ENCODE measurements at regions not wholly inside any gene's neighbourhood (a gene's known extent, or its start where the extent isn't known, plus 50 kb on each side); places are given as distances from the start of the nearest gene placed in this dataset.
A peak's percentile ranks its signal among the peaks of the same experiment; 100 is the strongest.

GRCh38 chr13:97631158-97631557 lies 197.2 kb downstream of the RAP2A start:
- peak; percentile 20 for DNase-seq (ENCODE audit: low read depth)

DNA sequence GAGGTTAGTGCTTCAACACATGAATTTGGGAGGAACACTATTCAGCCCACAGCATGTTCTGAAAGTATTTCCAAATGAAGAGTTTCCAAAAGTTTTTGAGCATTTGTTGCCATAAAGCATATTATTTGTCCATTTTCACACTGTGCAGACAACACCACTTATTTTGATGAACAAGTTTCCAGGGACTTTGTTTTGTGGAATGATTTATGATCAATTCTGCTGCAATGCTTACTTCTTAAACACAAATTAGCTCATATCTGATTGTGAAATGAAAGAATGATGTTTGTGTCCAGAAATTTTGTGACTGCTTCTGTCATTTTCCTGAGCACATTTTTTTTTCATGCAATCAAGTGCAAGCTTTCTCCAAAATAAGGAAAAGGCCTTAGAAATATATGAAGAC lies 205.3 kb downstream of the RAP2A start:
- no peak for DNase-seq (ENCODE audit: low read depth)

GRCh38 chr13:97640268-97640667 lies 206.3 kb downstream of the RAP2A start:
- DNase-seq (ENCODE audit: low read depth): no peak

DNA sequence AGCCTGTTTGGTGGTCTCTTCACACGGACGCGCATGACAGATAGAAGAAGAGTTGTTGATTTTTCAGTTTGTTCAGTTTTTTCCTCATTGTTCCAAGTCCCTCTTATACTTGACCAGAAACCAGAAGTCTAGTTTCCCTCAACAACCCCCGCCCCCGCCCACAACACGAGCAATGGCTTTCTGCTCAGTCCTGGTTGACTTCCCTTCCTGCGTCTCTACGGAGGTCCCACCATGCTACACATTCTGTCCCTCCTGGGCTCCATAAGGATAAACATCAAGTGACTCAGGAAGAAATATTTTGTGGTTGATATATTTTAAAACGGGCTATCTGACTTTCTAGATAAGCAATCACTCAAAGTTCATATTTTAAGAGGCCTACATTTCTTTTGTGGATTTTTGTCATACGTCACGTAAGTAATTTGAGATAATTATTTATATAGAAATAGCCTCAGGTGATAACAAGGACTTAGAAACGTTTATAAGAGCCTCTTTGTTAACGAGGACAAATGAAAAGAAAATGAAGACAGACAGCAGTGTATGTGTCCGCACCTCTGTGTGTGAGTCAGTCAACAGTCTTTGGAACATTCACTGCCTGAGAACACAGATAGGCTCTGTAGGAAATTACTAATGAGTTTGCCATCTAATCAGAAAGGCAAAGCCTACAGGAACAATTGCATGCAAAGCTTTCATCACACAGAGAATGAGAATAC lies 214.4 kb downstream of the RAP2A start:
- DNase-seq (ENCODE audit: low read depth): no peak

DNA sequence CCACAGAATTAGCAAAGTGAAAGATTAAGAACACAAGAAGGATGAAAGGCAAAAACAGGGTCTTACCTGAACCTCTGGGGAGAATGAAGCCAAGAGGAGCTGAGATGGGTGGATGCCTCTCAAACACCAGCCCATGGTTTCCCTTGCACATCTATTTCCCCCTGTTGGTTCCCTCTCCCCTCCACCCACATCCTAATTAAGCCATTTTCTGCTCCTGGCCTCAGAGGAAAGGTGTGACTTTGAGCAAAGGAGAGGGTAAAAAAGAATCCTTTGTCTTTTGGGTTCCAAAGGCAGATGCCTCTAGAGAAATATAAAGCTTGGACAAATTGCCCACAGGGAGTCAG lies 214.9 kb downstream of the RAP2A start:
- DNase-seq (ENCODE audit: low read depth): no peak

- peak; percentile 24 for DNase-seq (ENCODE audit: low read depth)
These were observed 219.6 kb downstream of the RAP2A start for GRCh38 chr13:97653443-97654140.

GRCh38 chr13:97654236-97654635 lies 220.3 kb downstream of the RAP2A start:
- DNase-seq (ENCODE audit: low read depth): no peak

DNA sequence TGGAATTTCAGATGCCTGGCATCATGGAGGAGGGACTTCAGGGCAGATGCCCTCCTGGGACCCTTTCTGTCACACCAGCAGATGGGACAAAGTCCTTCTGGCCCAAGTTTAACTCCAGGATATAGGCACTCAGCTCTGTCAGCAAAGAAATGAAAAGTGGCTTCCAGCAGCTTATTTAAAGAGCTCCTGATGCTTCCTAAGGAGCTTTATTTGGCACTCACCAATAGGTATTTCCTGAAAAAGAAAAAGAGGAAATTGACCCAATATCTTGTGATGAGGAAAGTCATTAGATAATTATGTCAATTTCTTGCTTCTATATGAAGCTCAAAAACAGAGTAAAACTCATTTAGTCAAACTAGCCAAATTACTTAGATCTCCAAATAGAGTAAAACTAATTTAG lies 224.6 kb downstream of the RAP2A start:
- no peak for DNase-seq (ENCODE audit: low read depth)

- DNase-seq (ENCODE audit: low read depth): peak; percentile 13
These were observed 225.6 kb downstream of the RAP2A start for GRCh38 chr13:97659602-97660001.

DNA sequence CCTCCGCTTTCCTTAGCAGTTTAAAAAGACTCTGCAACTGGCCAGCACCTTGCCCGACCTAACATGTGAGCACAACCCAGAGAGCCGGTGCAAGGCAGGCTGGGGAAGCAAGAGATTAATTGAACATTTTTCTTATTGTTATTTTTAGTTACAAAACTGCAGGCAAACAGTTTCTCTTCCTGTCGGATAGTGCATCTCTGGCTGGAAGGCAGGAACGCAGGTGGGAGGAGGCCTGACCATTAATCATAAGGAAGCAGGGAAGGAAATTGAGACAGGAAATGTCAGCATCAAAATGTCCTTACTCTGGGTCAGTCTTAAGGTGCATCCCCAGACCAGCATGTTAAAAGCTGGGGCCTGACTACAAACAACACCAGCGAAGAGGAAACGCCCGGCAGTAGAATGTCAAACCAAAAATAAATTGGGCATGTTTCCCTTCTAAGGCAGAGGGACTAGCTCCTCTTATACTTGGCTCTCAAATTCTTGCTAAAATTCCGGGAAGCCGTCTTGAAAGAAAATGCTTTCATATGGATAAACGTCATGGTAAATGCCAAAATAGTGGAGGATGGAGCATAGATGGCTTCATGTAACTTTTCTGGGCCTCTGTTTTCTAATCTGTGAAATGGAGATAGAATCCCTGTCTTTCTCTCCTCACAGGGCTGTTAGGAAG lies 226.8 kb downstream of the RAP2A start:
- no peak for DNase-seq (ENCODE audit: low read depth)

DNA sequence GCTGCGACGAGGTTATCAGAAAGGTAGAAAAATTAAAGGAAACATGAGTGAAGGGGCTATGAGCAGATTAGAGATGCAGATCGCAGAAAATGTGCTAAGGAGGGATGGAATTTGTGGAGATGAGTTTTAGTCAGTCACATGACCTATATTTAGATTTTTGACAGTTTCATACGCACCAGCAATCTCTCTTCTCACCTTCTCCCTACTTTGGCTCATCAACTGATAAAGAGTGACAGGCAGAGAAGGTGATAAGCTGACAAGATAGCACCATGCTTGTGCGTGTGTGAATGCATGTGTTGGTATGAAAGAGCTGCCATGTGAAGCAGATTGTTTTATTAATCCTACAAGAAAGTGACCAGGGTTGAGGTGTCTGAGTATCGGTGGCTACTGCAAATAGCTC lies 252.6 kb downstream of the RAP2A start:
- DNase-seq (ENCODE audit: low read depth): no peak

DNA sequence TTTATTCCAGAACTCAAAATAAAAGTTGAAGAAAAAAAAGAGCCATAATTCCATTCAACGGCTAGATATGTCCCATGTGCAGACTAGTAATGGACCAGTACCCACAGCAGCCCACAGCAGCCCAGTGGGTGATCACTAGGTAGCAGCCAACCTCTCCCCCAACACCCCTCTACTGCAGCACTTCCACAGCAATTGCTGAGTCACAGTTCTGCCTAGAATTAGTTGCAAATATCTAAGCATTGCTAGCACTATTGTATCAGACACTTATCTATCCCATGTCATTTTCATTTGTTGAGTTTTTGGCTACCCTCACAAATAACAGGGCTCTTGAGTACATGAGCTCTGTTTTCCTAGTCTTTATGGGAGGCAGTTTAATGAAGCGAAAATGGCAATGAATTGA lies 258.7 kb downstream of the RAP2A start:
- no peak for DNase-seq (ENCODE audit: low read depth)

DNA sequence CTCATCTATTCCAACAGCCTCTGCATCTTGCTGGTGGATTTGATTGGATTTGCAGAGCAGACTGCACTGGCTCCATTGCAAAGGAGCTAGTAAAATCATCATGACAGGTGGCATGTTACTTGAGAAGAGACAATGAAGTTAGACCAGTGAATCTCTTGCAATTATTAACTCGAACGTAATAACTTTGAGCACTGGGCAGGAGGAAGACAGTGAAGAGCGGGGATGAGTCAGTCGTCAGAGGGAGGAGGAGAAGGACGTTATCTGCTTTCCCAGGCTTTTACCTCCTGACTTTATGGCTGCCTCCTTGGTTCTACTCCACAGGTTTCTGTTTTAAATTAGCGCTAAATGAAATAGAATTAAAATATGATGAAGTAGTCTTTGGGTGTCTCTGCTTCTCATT lies 257.8 kb upstream of the IPO5 start:
- DNase-seq (ENCODE audit: low read depth): no peak

GRCh38 chr13:97696921-97697320 lies 256.6 kb upstream of the IPO5 start:
- no peak for DNase-seq (ENCODE audit: low read depth)

- no peak for DNase-seq (ENCODE audit: low read depth)
These were observed 253.1 kb upstream of the IPO5 start for GRCh38 chr13:97700306-97700848.

DNA sequence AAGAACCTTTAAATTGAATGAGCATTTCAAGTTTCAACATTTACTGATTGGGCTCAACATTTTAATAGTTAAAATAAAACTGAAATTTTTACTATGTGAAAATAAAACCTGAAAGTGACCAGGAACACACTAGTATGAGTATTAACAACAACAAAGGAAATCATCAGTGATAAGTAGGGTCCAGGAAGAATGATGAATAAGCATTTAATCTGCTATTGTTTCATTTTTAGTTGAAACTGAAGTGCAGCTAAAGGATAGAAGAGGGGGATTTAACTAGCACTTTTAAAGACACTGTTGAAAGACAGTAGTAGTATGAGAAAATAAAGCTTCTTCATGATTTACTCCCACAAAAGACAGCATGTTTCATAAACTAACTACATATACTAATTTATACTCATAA lies 250.9 kb upstream of the IPO5 start:
- DNase-seq (ENCODE audit: low read depth): no peak

DNA sequence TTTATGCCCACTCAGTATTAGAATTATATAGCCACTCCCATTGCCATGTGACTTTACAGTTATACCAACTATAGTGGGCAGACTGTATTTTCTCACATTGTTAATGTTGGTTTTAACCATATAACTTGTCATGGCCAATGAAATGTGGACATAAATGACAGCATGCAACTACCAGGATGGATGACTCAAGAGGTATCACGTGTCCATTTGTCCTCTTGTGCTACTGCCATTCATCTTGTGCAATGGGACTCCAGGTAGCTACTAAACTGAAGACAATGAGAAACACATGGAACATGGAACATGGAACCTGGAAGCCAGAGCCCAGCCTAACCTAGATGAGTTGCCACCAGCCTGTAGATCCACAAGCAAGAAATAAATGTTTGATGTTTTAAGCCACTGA lies 242.7 kb upstream of the IPO5 start:
- DNase-seq (ENCODE audit: low read depth): no peak

- DNase-seq (ENCODE audit: low read depth): no peak
These were observed 240.7 kb upstream of the IPO5 start for GRCh38 chr13:97712770-97713169.

GRCh38 chr13:97715763-97716162 lies 237.7 kb upstream of the IPO5 start:
- DNase-seq (ENCODE audit: low read depth): no peak

DNA sequence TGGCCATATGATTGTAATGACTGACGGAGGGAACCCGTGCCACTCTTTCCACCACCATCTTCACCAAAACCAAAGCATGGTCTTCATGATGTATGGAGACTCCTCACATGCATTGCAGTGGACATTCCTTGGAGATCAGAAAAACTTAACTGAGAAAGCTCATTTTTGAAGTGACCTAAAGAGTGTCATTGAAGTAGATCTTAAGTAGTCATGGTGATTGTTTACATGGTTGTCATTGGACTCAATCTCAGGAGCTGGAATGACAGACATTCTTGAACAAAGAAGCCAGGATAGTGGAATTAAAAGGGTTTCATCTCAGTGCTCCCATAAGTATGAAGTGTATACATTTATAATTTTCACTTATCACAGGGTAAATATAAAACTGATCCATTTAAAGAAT lies 236.7 kb upstream of the IPO5 start:
- no peak for DNase-seq (ENCODE audit: low read depth)

- peak; percentile 38 for DNase-seq (ENCODE audit: low read depth)
These were observed 233.7 kb upstream of the IPO5 start for GRCh38 chr13:97719736-97720135.

- no peak for DNase-seq (ENCODE audit: low read depth)
These were observed 232.6 kb upstream of the IPO5 start for GRCh38 chr13:97720896-97721295.

- DNase-seq (ENCODE audit: low read depth): no peak
These were observed 229.8 kb upstream of the IPO5 start for GRCh38 chr13:97723655-97724054.

Measured in ELR (cell line).